ENCODE measurements at regions not wholly inside any gene's neighbourhood (a gene's known extent, or its start where the extent isn't known, plus 50 kb on each side); places are given as distances from the start of the nearest gene placed in this dataset.

DNA sequence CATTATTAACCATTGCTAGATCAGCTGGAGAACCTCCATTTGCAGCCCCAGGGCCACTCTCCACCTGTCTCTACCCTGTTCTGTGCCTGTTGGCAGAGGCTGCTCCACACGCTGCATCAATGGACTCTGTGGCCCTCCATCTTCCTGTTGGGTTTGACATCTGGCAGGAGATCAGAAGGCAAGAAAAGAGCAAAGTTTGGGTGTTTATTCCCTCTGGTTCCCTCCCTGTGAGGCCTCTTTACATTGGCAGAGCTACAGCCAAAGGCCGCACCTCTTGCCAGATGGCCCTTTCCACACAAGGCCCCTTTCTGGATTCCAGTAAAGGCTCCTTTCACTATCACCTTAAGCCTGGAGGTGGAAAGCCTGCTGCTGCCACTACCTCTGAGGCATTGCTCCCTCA is 110.9 kb upstream of the RND3 start:
- Histone ChIP-seq H3K4me3 (ENCODE audit: low read length) (no peak overlapping the region), H3K27me3 (ENCODE audit: control insufficient read depth, low read length) (no peaks in the 10 kb centered on the region), H4K20me1 (ENCODE audit: control insufficient read depth, insufficient read depth, low read depth, low read length) (no peaks in the 10 kb centered on the region), H3K9me3 (ENCODE audit: control insufficient read depth, insufficient read depth, low read length) (no peaks in the 10 kb centered on the region), H3K4me1 (ENCODE audit: control insufficient read depth, low read length) (no peaks in the 10 kb centered on the region), H3F3A (ENCODE audit: control insufficient read depth, insufficient read depth) (no peaks in the 10 kb centered on the region), H3K9me2 (replicated peaks; ENCODE audit: control insufficient read depth, low read length) (no peaks in the 10 kb centered on the region), H3K4me2 (ENCODE audit: low read length) (no peak overlapping the region), H3K36me3 (ENCODE audit: control insufficient read depth, low read length) (no peaks in the 10 kb centered on the region), H3K79me2 (ENCODE audit: control insufficient read depth, low read length) (no peaks in the 10 kb centered on the region), H3K27ac (ENCODE audit: low read depth, low read length) (no peak overlapping the region)
- no peak for TF ChIP-seq EZH2phosphoT487 (IDR thresholded peaks at IDR 0.05; ENCODE audit: borderline replicate concordance, low read length)
- TF ChIP-seq, protein P1, sequence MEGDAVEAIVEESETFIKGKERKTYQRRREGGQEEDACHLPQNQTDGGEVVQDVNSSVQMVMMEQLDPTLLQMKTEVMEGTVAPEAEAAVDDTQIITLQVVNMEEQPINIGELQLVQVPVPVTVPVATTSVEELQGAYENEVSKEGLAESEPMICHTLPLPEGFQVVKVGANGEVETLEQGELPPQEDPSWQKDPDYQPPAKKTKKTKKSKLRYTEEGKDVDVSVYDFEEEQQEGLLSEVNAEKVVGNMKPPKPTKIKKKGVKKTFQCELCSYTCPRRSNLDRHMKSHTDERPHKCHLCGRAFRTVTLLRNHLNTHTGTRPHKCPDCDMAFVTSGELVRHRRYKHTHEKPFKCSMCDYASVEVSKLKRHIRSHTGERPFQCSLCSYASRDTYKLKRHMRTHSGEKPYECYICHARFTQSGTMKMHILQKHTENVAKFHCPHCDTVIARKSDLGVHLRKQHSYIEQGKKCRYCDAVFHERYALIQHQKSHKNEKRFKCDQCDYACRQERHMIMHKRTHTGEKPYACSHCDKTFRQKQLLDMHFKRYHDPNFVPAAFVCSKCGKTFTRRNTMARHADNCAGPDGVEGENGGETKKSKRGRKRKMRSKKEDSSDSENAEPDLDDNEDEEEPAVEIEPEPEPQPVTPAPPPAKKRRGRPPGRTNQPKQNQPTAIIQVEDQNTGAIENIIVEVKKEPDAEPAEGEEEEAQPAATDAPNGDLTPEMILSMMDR (IDR thresholded peaks at IDR 0.05; ENCODE audit: low read depth, low read length, poor library complexity, severe bottlenecking): no peak

DNA sequence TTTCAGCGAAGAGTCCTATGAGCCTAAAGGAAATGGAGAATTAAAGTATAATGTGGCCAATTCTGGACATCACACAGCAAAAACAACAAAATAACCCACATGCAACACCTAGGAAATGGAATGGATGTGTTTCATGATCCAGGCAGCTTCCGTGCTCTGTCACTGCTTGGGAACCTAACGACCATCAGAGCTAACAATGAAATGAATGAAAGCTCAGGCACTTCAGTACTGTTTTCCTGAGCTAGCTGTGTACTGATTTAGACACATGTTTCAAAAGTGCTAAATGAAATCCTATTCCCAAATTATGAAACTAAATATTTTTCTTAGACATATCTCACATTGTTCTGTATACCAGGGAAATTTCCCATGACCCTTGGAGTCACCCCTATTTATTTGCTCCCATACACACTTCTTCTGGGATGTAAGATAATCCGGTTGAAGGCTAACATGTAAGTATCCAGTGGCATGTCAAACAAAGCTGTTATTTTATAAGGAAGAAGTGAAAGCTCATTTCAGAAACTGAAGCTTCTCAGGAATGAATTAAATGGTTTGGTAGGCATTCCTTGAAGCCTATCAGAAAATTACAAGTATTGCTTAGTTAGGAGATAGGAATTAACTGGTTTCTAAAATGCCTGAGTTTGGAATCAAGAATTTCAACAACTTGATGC is 108.5 kb upstream of the RND3 start:
- Histone ChIP-seq H3K27ac (ENCODE audit: low read depth, low read length) (no peak overlapping the region), H3K79me2 (ENCODE audit: control insufficient read depth, low read length) (no peaks in the 10 kb centered on the region), H3F3A (ENCODE audit: control insufficient read depth, insufficient read depth) (no peaks in the 10 kb centered on the region), H3K9me2 (replicated peaks; ENCODE audit: control insufficient read depth, low read length) (no peaks in the 10 kb centered on the region), H3K27me3 (ENCODE audit: control insufficient read depth, low read length) (no peaks in the 10 kb centered on the region), H3K36me3 (ENCODE audit: control insufficient read depth, low read length) (no peaks in the 10 kb centered on the region), H3K4me1 (ENCODE audit: control insufficient read depth, low read length) (no peaks in the 10 kb centered on the region), H3K9me3 (ENCODE audit: control insufficient read depth, insufficient read depth, low read length) (no peaks in the 10 kb centered on the region), H3K4me2 (ENCODE audit: low read length) (no peak overlapping the region), H4K20me1 (ENCODE audit: control insufficient read depth, insufficient read depth, low read depth, low read length) (no peaks in the 10 kb centered on the region), H3K4me3 (ENCODE audit: low read length) (no peak overlapping the region)
- no peak for TF ChIP-seq EZH2phosphoT487 (IDR thresholded peaks at IDR 0.05; ENCODE audit: borderline replicate concordance, low read length)
- TF ChIP-seq, protein P1 (IDR thresholded peaks at IDR 0.05; ENCODE audit: low read depth, low read length, poor library complexity, severe bottlenecking): no peak

DNA sequence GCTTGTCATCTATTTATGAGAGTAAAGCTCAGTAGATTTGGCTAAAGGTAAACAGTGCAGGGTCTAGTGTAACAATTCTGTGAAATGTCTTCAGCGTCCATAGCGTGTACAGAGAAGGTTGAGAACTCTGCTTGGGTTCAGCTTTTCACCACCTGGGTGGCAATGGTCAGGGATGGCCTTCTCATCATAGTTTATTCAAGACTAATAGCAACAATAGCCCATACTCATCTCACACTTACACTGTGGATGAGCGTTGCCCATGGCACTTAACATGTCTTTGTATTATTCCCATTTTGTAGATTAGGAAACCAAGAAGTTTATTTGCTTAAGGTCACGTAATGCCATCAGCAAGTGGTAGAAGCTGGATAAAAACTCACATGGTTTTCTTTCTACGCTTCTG is 106.8 kb upstream of the RND3 start:
- no peaks in the 10 kb centered on the region for H3K79me2 ChIP-seq (ENCODE audit: control insufficient read depth, low read length)
- no peaks in the 10 kb centered on the region for H3K36me3 ChIP-seq (ENCODE audit: control insufficient read depth, low read length)
- no peak overlapping the region for H3K4me2 ChIP-seq (ENCODE audit: low read length)
- H3F3A ChIP-seq (ENCODE audit: control insufficient read depth, insufficient read depth): no peaks in the 10 kb centered on the region
- H3K4me1 ChIP-seq (ENCODE audit: control insufficient read depth, low read length): no peaks in the 10 kb centered on the region
- no peaks in the 10 kb centered on the region for H4K20me1 ChIP-seq (ENCODE audit: control insufficient read depth, insufficient read depth, low read depth, low read length)
- no peaks in the 10 kb centered on the region for H3K27me3 ChIP-seq (ENCODE audit: control insufficient read depth, low read length)
- TF ChIP-seq, protein P1 (IDR thresholded peaks at IDR 0.05; ENCODE audit: low read depth, low read length, poor library complexity, severe bottlenecking): no peak
- no peak for TF ChIP-seq EZH2phosphoT487 (IDR thresholded peaks at IDR 0.05; ENCODE audit: borderline replicate concordance, low read length)
- no peaks in the 10 kb centered on the region for H3K9me3 ChIP-seq (ENCODE audit: control insufficient read depth, insufficient read depth, low read length)
- H3K4me3 ChIP-seq (ENCODE audit: low read length): no peak overlapping the region
- no peak overlapping the region for H3K27ac ChIP-seq (ENCODE audit: low read depth, low read length)
- H3K9me2 ChIP-seq (replicated peaks; ENCODE audit: control insufficient read depth, low read length): no peaks in the 10 kb centered on the region

All from DOHH2 (cell line).